GM13977 (cell line): ENCODE measurements at regions not wholly inside any gene's neighbourhood (a gene's known extent, or its start where the extent isn't known, plus 50 kb on each side); places are given as distances from the start of the nearest gene placed in this dataset.
A peak's percentile ranks its signal among the peaks of the same experiment; 100 is the strongest.

ENCODE experiments used
- DNase-seq: peaks from one replicate; pipeline ENCODE4 v3.0.0; 2012; ENCODE audit warnings: low spot score
- CTCF ChIP-seq: IDR thresholded peaks from 2 replicates; pipeline ENCODE4 v1.5.1; 2012; ENCODE audit warnings: mild to moderate bottlenecking, control low read depth; ENCODE audit not compliant: insufficient read depth; ENCODE audit errors: extremely low read depth, missing control alignments
- in situ Hi-C: fragments of 300-500 bp; cut with MboI; formaldehyde crosslinking; loops from one replicate; pipeline ENCODE4 v1.12.0; 2022; ENCODE audit warnings: low sequenced_read_pairs, low pct_unique_long_range_greater_than_20kb, mixed read lengths, inconsistent platforms; ENCODE audit not compliant: unreplicated experiment

- in situ Hi-C loops, result no loop called here
- DNase-seq, result no peak
- TF ChIP-seq CTCF, result peak; percentile 1
Observed at GRCh38 chr19:13621413-13621812, 115.1 kb upstream of the CACNA1A start.

- no peak for DNase-seq
- in situ Hi-C loops, result no loop called here
- no peak for TF ChIP-seq CTCF
Observed at GRCh38 chr19:13619203-13619632, 112.9 kb upstream of the CACNA1A start.

GRCh38 chr19:13615890-13616289 lies 109.6 kb upstream of the CACNA1A start:
- no peak for TF ChIP-seq CTCF
- in situ Hi-C loops, result no loop called here
- no peak for DNase-seq

GRCh38 chr19:13613447-13613846 lies 107.2 kb upstream of the CACNA1A start:
- in situ Hi-C loops, result no loop called here

GRCh38 chr19:13611596-13611995 lies 105.3 kb upstream of the CACNA1A start:
- in situ Hi-C loops, result no loop called here
- no peak for TF ChIP-seq CTCF
- no peak for DNase-seq

More at GRCh38 chr19:13613447-13613846, 107.2 kb upstream of the CACNA1A start:
- no peak for DNase-seq
- TF ChIP-seq CTCF, result no peak

GRCh38 chr19:13610039-13610691 lies 103.9 kb upstream of the CACNA1A start:
- DNase-seq, result no peak
- peak; percentile 26 for TF ChIP-seq CTCF
- in situ Hi-C loops, result no loop called here

- in situ Hi-C loops, result loop anchor here (10.0 kb wide), 1 partner anchor 269 kb away; the partner anchor contains the start of gene NANOS3
- no peak for TF ChIP-seq CTCF
- no peak for DNase-seq
Observed at GRCh38 chr19:13606156-13606555, 99.9 kb upstream of the CACNA1A start.
